SK-N-SH (cell line): ENCODE measurements at regions not wholly inside any gene's neighbourhood (a gene's known extent, or its start where the extent isn't known, plus 50 kb on each side); places are given as distances from the start of the nearest gene placed in this dataset.

Source experiments
- CTCF ChIA-PET: fragments of 300-600, 350-600 bp; formaldehyde crosslinking; extraction: SDS; loops from one replicate; lab custom pipeline; 2021; lab: Yijun Ruan, JAX
- POLR2A ChIA-PET: fragments of 350-600 bp; sonication (Branson Sonifier 250); formaldehyde crosslinking; extraction: SDS; loops from one replicate; lab custom pipeline; 2020; ENCODE audit warnings: antibody characterized with exemption, inconsistent platforms; lab: Yijun Ruan, JAX
- DNase-seq: peaks from one replicate; pipeline ENCODE4 v3.0.0; 2012
- H2AFZ ChIP-seq: fragments of 200-600 bp; sonication (generic); 2 replicates; pipeline ENCODE4 v1.8.1; 2016; ENCODE audit warnings: antibody characterized with exemption, mild to moderate bottlenecking, low read depth
- H3F3A ChIP-seq: fragments of 200-600 bp; sonication (generic); replicated peaks from 2 replicates; pipeline ENCODE3; 2016; ENCODE audit warnings: antibody characterized with exemption, mild to moderate bottlenecking; ENCODE audit not compliant: insufficient read depth
- H3K27ac ChIP-seq, 2 experiments: fragments of 200-500 bp in 1 of 2; fragments of 200-600 bp in 1 of 2; sonication (Bioruptor generic) in 1 of 2; sonication (generic), shearing (Covaris generic) in 1 of 2; 2 replicates each; pipeline versions ENCODE4 v1.5.1 to v1.6.1; 2014 to 2016; ENCODE audit warnings: low read depth in 2 of 2, inconsistent platforms in 1 of 2, low read length in 1 of 2, mild to moderate bottlenecking in 1 of 2, mixed read lengths in 1 of 2
- H3K27me3 ChIP-seq: fragments of 200-600 bp; sonication (generic), shearing (Covaris generic); 2 replicates; pipeline ENCODE4 v1.6.1; 2016; ENCODE audit warnings: mixed run types; ENCODE audit not compliant: insufficient read depth
- H3K36me3 ChIP-seq, 2 experiments: fragments of 200-500 bp in 1 of 2; fragments of 200-600 bp in 1 of 2; sonication (Bioruptor generic) in 1 of 2; sonication (generic) in 1 of 2; replicated peaks in 1 of 2; 2 replicates each; pipeline versions ENCODE3 to v1.5.1; 2014 to 2016; ENCODE audit warnings: low read length in 1 of 2, mild to moderate bottlenecking in 1 of 2; ENCODE audit not compliant: insufficient read depth in 2 of 2, control insufficient read depth in 1 of 2
- H3K4me1 ChIP-seq, 2 experiments: fragments of 200-500 bp in 1 of 2; fragments of 200-600 bp in 1 of 2; sonication (Bioruptor generic) in 1 of 2; sonication (generic), shearing (Covaris generic) in 1 of 2; 2 replicates each; pipeline versions ENCODE4 v1.5.1 to v1.6.1; 2014 to 2016; ENCODE audit warnings: low read depth in 1 of 2, low read length in 1 of 2, mixed run types in 1 of 2; ENCODE audit not compliant: insufficient read depth in 2 of 2, control insufficient read depth in 1 of 2
- H3K4me2 ChIP-seq: fragments of 200-600 bp; sonication (generic), shearing (Covaris generic); 2 replicates; pipeline ENCODE4 v1.6.1; 2017; ENCODE audit warnings: mixed run types
- H3K4me3 ChIP-seq, 2 experiments: fragments of 200-500 bp in 1 of 2; fragments of 200-600 bp in 1 of 2; sonication (Bioruptor generic) in 1 of 2; sonication (generic), shearing (Covaris generic) in 1 of 2; 2 replicates each; pipeline versions ENCODE4 v1.5.1 to v1.8.1; 2014 to 2016; ENCODE audit warnings: low read depth in 2 of 2, inconsistent platforms in 1 of 2, low read length in 1 of 2, mild to moderate bottlenecking in 1 of 2, mixed read lengths in 1 of 2, moderate library complexity in 1 of 2
- H3K79me2 ChIP-seq: fragments of 200-600 bp; sonication (generic); 2 replicates; pipeline ENCODE4 v1.8.1; 2017; ENCODE audit warnings: mild to moderate bottlenecking; ENCODE audit not compliant: insufficient read depth
- H3K9ac ChIP-seq: fragments of 200-600 bp; sonication (generic); 2 replicates; pipeline ENCODE4 v1.6.1; 2017; ENCODE audit warnings: mixed run types
- H3K9me2 ChIP-seq: fragments of 200-600 bp; sonication (generic); 2 replicates; pipeline ENCODE4 v1.6.1; 2017; ENCODE audit warnings: mixed run types
- H3K9me3 ChIP-seq: fragments of 200-600 bp; sonication (generic); 2 replicates; pipeline ENCODE4 v1.6.1; 2017; ENCODE audit warnings: mixed run types, mild to moderate bottlenecking, moderate library complexity
- H4K20me1 ChIP-seq: fragments of 200-600 bp; sonication (generic); 2 replicates; pipeline ENCODE4 v1.6.1; 2017; ENCODE audit warnings: mild to moderate bottlenecking, mixed run types; ENCODE audit not compliant: insufficient read depth
- CHD2 ChIP-seq: fragments of 150-350 bp; IDR thresholded peaks from 2 replicates; pipeline ENCODE4 v1.6.1; 2018; ENCODE audit warnings: low read length; ENCODE audit not compliant: partially characterized antibody
- CTCF ChIP-seq: fragments of 200-600 bp; sonication (generic); IDR thresholded peaks from 2 replicates; pipeline ENCODE4 v1.6.1; 2017; ENCODE audit warnings: antibody characterized with exemption, mild to moderate bottlenecking, moderate library complexity
- ELF1 ChIP-seq: IDR thresholded peaks from 2 replicates; pipeline ENCODE4 v1.4.0; 2012
- EP300 ChIP-seq, 2 experiments: IDR thresholded peaks; 2 replicates each; pipeline versions ENCODE4 v1.4.0 to v1.6.1; 2012; ENCODE audit warnings: borderline replicate concordance in 1 of 2, low read depth in 1 of 2, low read length in 1 of 2
- EZH2phosphoT487 ChIP-seq: fragments of 200-600 bp; sonication (generic); IDR thresholded peaks from 2 replicates; pipeline ENCODE4 v1.6.1; 2017; ENCODE audit warnings: low read depth, mixed run types, mild to moderate bottlenecking, antibody characterized with exemption, moderate library complexity, borderline replicate concordance
- FOXJ3 ChIP-seq: sonication (generic); formaldehyde crosslinking; IDR thresholded peaks from 2 replicates; pipeline ENCODE4 v1.5.1; 2020; ENCODE audit warnings: mild to moderate bottlenecking, missing genetic modification reagents
- GABPA ChIP-seq: IDR thresholded peaks from 2 replicates; pipeline ENCODE4 v1.4.0; 2012; ENCODE audit warnings: low read depth, mild to moderate bottlenecking
- GATA2 ChIP-seq: sonication (generic); formaldehyde crosslinking; IDR thresholded peaks from 2 replicates; pipeline ENCODE4 v1.5.0; 2020; ENCODE audit warnings: mild to moderate bottlenecking, missing genetic modification reagents
- MEF2A ChIP-seq: IDR thresholded peaks from 2 replicates; pipeline ENCODE4 v1.4.0; 2012; ENCODE audit warnings: low read depth, borderline replicate concordance
- MXI1 ChIP-seq: IDR thresholded peaks from 2 replicates; pipeline ENCODE4 v1.6.1; 2012; ENCODE audit warnings: mild to moderate bottlenecking, low read depth, low read length, improper control_type of control experiment
- NFIC ChIP-seq: IDR thresholded peaks from 2 replicates; pipeline ENCODE4 v1.4.0; 2012; ENCODE audit warnings: borderline replicate concordance
- PBX3 ChIP-seq: IDR thresholded peaks from 2 replicates; pipeline ENCODE4; 2012
- RAD21 ChIP-seq: IDR thresholded peaks from 2 replicates; pipeline ENCODE4 v1.6.1; 2012; ENCODE audit warnings: mild to moderate bottlenecking, low read length
- RCOR1 ChIP-seq: fragments of 150-350 bp; IDR thresholded peaks from 2 replicates; pipeline ENCODE4 v1.6.1; 2017; ENCODE audit warnings: antibody characterized with exemption, low read length
- REST ChIP-seq: IDR thresholded peaks from 2 replicates; pipeline ENCODE4 v1.6.1; 2012; ENCODE audit warnings: mild to moderate bottlenecking, low read depth, low read length, moderate library complexity
- TEAD4 ChIP-seq: IDR thresholded peaks from 2 replicates; pipeline ENCODE4 v1.4.0; 2012; ENCODE audit warnings: mild to moderate bottlenecking, borderline replicate concordance; ENCODE audit not compliant: insufficient read depth
- YY1 ChIP-seq: IDR thresholded peaks from 2 replicates; pipeline ENCODE4 v1.4.0; 2012; ENCODE audit warnings: low read depth, mild to moderate bottlenecking
- WGBS: methylation state at CpG from one replicate; pipeline ENCODE4 v1.1.6; 2017; ENCODE audit warnings: low lambda C conversion rate; 5-methylcytosine and 5-hydroxymethylcytosine counted together
- TF ChIP-seq, protein P1 (sequence below): fragments of 150-350 bp; IDR thresholded peaks from 2 replicates; pipeline ENCODE4 v1.6.1; 2017; ENCODE audit warnings: antibody characterized with exemption, low read length, low read depth, borderline replicate concordance

GRCh38 chr9:106616026-106616425 is 246.9 kb upstream of the ZNF462 start:
- no peaks in the 10 kb centered on the region for H3K9me3 ChIP-seq
- 59% methylated on average over 6 of the region's 6 CpGs for WGBS
- H4K20me1 ChIP-seq, result no peaks in the 10 kb centered on the region
- H3K4me2 ChIP-seq, result no peak overlapping the region
- H3K4me1 ChIP-seq, result peaks cover 0 to 7% of the 10 kb centered on the region in 2 experiments; a peak in 1 of 4 replicates
- no peak overlapping the region for H3K4me3 ChIP-seq
- no peaks in the 10 kb centered on the region for H3K36me3 ChIP-seq
- no peak for TF ChIP-seq EZH2phosphoT487
- TF ChIP-seq MXI1, result no peak
- TF ChIP-seq FOXJ3 (CRISPR knock-in tag), result no peak
- no peak for TF ChIP-seq ELF1
- no peak for TF ChIP-seq RAD21
- TF ChIP-seq RCOR1, result no peak
- no peak for TF ChIP-seq NFIC
- no peak for TF ChIP-seq GABPA
- TF ChIP-seq TEAD4, result no peak
- TF ChIP-seq GATA2 (CRISPR knock-in tag), result no peak
- no peak for TF ChIP-seq REST
- TF ChIP-seq PBX3, result no peak
- TF ChIP-seq, protein P1, sequence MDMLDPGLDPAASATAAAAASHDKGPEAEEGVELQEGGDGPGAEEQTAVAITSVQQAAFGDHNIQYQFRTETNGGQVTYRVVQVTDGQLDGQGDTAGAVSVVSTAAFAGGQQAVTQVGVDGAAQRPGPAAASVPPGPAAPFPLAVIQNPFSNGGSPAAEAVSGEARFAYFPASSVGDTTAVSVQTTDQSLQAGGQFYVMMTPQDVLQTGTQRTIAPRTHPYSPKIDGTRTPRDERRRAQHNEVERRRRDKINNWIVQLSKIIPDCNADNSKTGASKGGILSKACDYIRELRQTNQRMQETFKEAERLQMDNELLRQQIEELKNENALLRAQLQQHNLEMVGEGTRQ, result no peak
- TF ChIP-seq CHD2, result no peak
- TF ChIP-seq MEF2A, result no peak
- TF ChIP-seq YY1, result no peak
- no peak for TF ChIP-seq CTCF
- no peak for TF ChIP-seq EP300 (IDR thresholded peaks at IDR 0.05; ENCODE audit: borderline replicate concordance in 1 of 2, low read depth in 1 of 2, low read length in 1 of 2)
- ChIA-PET POLR2A (no interaction called here), CTCF (no interaction called here)
- no peak overlapping the region for H3K9ac ChIP-seq
- H3K27ac ChIP-seq, result no peak overlapping the region
- no peaks in the 10 kb centered on the region for H3K79me2 ChIP-seq
- H3K27me3 ChIP-seq, result no peaks in the 10 kb centered on the region
- no peak overlapping the region for H2AFZ ChIP-seq
- no peaks in the 10 kb centered on the region for H3F3A ChIP-seq
- no peak for DNase-seq
- no peaks in the 10 kb centered on the region for H3K9me2 ChIP-seq
